ENCODE measurements at regions not wholly inside any gene's neighbourhood (a gene's known extent, or its start where the extent isn't known, plus 50 kb on each side); places are given as distances from the start of the nearest gene placed in this dataset.
"Not testable (repeated sequence)": the region's sequence is repeated elsewhere in the genome, so short reads cannot be mapped to it uniquely, and the experiment has no call there.

DNA sequence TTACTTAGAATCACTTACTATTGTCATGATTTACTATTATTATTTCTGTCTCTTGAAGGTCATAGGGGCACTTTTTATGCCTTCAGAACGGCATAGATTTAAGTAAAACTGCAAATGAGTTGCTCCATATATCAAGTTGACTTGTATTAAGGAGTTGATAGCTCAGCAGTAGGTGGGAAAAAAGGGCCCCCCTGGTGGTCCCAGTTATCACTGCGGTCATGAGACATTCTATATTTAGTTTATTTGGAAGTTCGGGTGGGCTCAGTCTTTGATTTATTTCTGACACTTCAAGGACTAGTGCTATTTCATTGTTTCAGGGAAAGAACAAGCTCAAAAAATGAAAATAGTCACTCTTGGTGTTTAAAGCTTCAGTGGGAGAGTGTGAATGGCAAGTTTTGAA is 159.3 kb downstream of the SLC24A2 start:
- TF ChIP-seq, protein P1, sequence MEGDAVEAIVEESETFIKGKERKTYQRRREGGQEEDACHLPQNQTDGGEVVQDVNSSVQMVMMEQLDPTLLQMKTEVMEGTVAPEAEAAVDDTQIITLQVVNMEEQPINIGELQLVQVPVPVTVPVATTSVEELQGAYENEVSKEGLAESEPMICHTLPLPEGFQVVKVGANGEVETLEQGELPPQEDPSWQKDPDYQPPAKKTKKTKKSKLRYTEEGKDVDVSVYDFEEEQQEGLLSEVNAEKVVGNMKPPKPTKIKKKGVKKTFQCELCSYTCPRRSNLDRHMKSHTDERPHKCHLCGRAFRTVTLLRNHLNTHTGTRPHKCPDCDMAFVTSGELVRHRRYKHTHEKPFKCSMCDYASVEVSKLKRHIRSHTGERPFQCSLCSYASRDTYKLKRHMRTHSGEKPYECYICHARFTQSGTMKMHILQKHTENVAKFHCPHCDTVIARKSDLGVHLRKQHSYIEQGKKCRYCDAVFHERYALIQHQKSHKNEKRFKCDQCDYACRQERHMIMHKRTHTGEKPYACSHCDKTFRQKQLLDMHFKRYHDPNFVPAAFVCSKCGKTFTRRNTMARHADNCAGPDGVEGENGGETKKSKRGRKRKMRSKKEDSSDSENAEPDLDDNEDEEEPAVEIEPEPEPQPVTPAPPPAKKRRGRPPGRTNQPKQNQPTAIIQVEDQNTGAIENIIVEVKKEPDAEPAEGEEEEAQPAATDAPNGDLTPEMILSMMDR (IDR thresholded peaks at IDR 0.05; ENCODE audit: insufficient read depth, low read length, poor library complexity, severe bottlenecking), result no peak
- DNase-seq (ENCODE audit: low read depth), result no peak
- H3K4me3 ChIP-seq (ENCODE audit: low read depth, low read length), result no peak overlapping the region
- H3K27me3 ChIP-seq (ENCODE audit: control insufficient read depth, insufficient read depth, low read length), result no peaks in the 10 kb centered on the region
- H3K36me3 ChIP-seq (ENCODE audit: control insufficient read depth, insufficient read depth, low read length), result no peaks in the 10 kb centered on the region

DNA sequence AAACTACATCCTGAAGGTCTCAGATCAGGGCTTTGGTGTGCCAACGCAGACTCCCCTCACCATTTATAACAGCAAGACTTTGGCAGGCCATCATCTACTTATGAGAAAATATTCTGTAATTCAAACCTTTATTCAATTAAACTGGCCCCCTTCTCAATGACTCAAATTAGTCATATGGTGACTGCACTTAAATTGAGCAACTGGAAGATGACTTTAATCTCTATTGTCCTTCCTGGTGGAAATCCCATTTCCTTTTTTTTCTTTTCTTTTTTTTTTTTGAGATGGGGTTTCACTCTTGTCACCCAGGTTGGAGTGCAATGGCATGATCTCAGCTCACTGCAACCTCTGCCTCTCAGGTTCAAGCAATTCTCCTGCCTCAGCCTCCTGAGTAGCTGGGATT is 163.4 kb downstream of the SLC24A2 start:
- not testable (repeated sequence) for H3K27me3 ChIP-seq (ENCODE audit: control insufficient read depth, insufficient read depth, low read length); DNase-seq (ENCODE audit: low read depth); H3K4me3 ChIP-seq (ENCODE audit: low read depth, low read length); H3K36me3 ChIP-seq (ENCODE audit: control insufficient read depth, insufficient read depth, low read length)

DNA sequence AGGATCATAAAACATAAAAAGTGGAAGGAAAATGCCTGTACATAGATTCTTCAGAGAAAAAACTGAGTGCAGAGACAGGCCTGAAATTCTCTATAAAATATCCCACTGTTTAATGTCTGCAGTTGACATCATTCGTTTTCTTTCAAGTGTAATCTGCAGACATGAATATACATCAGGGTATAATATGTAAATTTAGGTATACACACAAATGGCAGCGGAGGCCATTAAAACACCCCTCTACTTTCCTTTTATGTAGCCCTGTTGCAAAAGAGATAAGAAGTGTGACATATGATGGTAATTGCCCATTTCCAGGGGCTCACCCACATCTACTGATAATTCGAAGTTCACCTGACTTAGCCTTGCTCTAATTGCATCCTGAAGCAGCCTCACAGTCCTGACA is 164.3 kb downstream of the SLC24A2 start:
- TF ChIP-seq, protein P1 (IDR thresholded peaks at IDR 0.05; ENCODE audit: insufficient read depth, low read length, poor library complexity, severe bottlenecking), result no peak
- H3K27me3 ChIP-seq (ENCODE audit: control insufficient read depth, insufficient read depth, low read length), result no peaks in the 10 kb centered on the region
- DNase-seq (ENCODE audit: low read depth), result no peak
- H3K36me3 ChIP-seq (ENCODE audit: control insufficient read depth, insufficient read depth, low read length), result no peaks in the 10 kb centered on the region
- H3K4me3 ChIP-seq (ENCODE audit: low read depth, low read length), result no peak overlapping the region

DNA sequence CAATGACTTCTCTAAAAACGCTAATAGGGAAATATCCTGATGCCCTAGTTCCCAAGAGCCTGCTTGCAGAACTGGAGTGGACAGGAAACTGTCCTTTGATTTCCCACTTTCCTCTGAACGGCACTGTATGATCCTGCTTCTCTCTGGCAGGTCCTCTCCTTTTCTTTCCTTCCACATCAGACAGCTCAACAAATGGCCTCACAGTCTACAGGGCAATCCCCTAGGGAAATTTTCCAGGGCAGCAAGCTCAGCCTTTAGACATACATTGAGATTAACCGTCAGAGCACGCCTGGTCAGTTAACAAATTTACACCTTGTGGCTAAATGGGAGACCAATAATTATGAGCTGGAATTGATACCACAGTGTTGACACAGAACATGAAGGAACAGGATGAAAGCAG is 164.9 kb downstream of the SLC24A2 start:
- TF ChIP-seq, protein P1 (IDR thresholded peaks at IDR 0.05; ENCODE audit: insufficient read depth, low read length, poor library complexity, severe bottlenecking), result no peak
- H3K27me3 ChIP-seq (ENCODE audit: control insufficient read depth, insufficient read depth, low read length), result no peaks in the 10 kb centered on the region
- no peak for DNase-seq (ENCODE audit: low read depth)
- H3K4me3 ChIP-seq (ENCODE audit: low read depth, low read length), result no peak overlapping the region
- no peaks in the 10 kb centered on the region for H3K36me3 ChIP-seq (ENCODE audit: control insufficient read depth, insufficient read depth, low read length)

DNA sequence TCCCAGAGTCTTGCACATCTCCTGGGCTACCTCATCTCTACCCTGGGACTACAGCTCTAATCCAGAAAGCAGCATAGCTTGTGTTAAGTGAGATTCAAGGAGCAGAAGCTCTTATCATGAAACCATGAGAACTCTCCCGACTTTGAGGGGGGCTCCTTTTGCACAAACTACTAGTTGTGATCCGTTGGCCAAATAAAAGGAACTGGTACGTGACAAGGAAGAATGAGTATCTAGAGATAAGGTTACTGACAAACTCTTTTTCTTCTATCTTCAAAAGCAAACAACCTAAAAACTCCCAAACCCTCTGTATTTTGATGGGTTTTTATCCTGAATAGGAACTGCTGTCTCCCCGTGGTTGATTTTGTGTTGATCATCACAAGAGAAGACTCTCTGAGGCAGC is 168.5 kb downstream of the SLC24A2 start:
- Histone ChIP-seq H3K4me3 (ENCODE audit: low read depth, low read length) (no peak overlapping the region), H3K27me3 (ENCODE audit: control insufficient read depth, insufficient read depth, low read length) (no peaks in the 10 kb centered on the region), H3K36me3 (ENCODE audit: control insufficient read depth, insufficient read depth, low read length) (no peaks in the 10 kb centered on the region)
- TF ChIP-seq, protein P1 (IDR thresholded peaks at IDR 0.05; ENCODE audit: insufficient read depth, low read length, poor library complexity, severe bottlenecking), result no peak
- DNase-seq (ENCODE audit: low read depth), result no peak

DNA sequence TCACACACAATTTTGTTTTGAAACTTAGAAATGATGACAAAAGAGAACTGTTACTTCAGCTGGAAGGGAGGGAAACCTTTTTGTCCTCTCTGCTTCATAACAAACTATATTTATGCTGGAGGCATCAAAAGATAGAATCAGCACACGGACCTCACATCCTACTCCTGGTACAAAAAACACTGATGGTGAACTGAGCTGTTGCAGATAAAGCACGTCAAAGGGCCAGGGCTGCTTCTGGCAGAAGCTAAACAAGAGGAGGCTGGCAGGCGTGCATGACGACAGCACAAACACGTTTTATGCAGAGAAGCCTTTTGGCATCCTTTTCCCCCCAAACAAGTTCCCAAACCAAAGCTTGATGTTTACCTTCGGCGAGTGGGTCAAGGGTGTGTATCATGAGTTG is 169.6 kb downstream of the SLC24A2 start:
- DNase-seq (ENCODE audit: low read depth), result no peak
- TF ChIP-seq, protein P1 (IDR thresholded peaks at IDR 0.05; ENCODE audit: insufficient read depth, low read length, poor library complexity, severe bottlenecking), result no peak
- no peak overlapping the region for H3K4me3 ChIP-seq (ENCODE audit: low read depth, low read length)
- no peaks in the 10 kb centered on the region for H3K27me3 ChIP-seq (ENCODE audit: control insufficient read depth, insufficient read depth, low read length)
- no peaks in the 10 kb centered on the region for H3K36me3 ChIP-seq (ENCODE audit: control insufficient read depth, insufficient read depth, low read length)
